HEK293 (cell line): ENCODE measurements at regions not wholly inside any gene's neighbourhood (a gene's known extent, or its start where the extent isn't known, plus 50 kb on each side); places are given as distances from the start of the nearest gene placed in this dataset.

Experiments
- CTCF ChIP-seq: fragments of 450-650 bp; formaldehyde crosslinking; IDR thresholded peaks from 2 replicates; pipeline ENCODE4 v1.5.1; 2016; ENCODE audit warnings: missing biosample characterization, missing genetic modification characterization
- GLIS1 ChIP-seq: fragments of 450-650 bp; formaldehyde crosslinking; IDR thresholded peaks from 2 replicates; pipeline ENCODE4 v1.5.1; 2016; ENCODE audit warnings: missing biosample characterization, missing genetic modification characterization
- KLF9 ChIP-seq: fragments of 450-650 bp; formaldehyde crosslinking; IDR thresholded peaks from 2 replicates; pipeline ENCODE4 v1.5.1; 2016; ENCODE audit warnings: missing biosample characterization, missing genetic modification characterization, low read depth
- ZBTB49 ChIP-seq: fragments of 450-650 bp; formaldehyde crosslinking; IDR thresholded peaks from 2 replicates; pipeline ENCODE4 v1.5.1; 2016; ENCODE audit warnings: missing biosample characterization, missing genetic modification characterization, low read depth
- ZNF10 ChIP-seq: fragments of 450-650 bp; formaldehyde crosslinking; IDR thresholded peaks from 2 replicates; pipeline ENCODE4 v1.5.1; 2017; ENCODE audit warnings: missing biosample characterization, missing genetic modification characterization
- ZNF610 ChIP-seq: fragments of 450-650 bp; formaldehyde crosslinking; IDR thresholded peaks from 2 replicates; pipeline ENCODE4 v1.5.1; 2016; ENCODE audit warnings: missing biosample characterization, missing genetic modification characterization, borderline replicate concordance

GRCh38 chr15:85899927-85900326 is 105.2 kb upstream of the KLHL25 start:
- TF ChIP-seq CTCF (tag by site-specific recombination) (no peak), ZNF10 (no peak), KLF9 (tag by site-specific recombination) (no peak), ZNF610 (tag by site-specific recombination) (no peak), GLIS1 (tag by site-specific recombination) (peak; percentile 24; the same call in 1 of the 2 replicates), ZBTB49 (tag by site-specific recombination) (no peak)
